Adrenal gland (tissue), 9 donors: ENCODE measurements at regions not wholly inside any gene's neighbourhood (a gene's known extent, or its start where the extent isn't known, plus 50 kb on each side); places are given as distances from the start of the nearest gene placed in this dataset.

Source experiments
- DNase-seq, 7 donors: peaks; one replicate each; pipeline ENCODE4 v3.0.0-alpha.2; 2019 to 2020
- H3K27ac ChIP-seq, 5 donors: fragments of 200-600 bp; sonication (generic) in 4 of 5; 1 replicate in 3 of 5; 2 replicates in 2 of 5; pipeline versions ENCODE4 v1.5.1 to v1.8.0; 2016 to 2020; ENCODE audit warnings: mild to moderate bottlenecking in 1 of 5
- H3K27me3 ChIP-seq: fragments of 200-600 bp; 2 replicates; pipeline ENCODE4 v1.8.0; 2021
- H3K36me3 ChIP-seq, 2 donors: fragments of 200-600 bp; replicated peaks in 1 of 2; 1 replicate in 1 of 2; 2 replicates in 1 of 2; pipeline versions ENCODE4 v1.5.1 to v1.8.0; 2018 to 2022
- H3K4me1 ChIP-seq, 2 donors: fragments of 200-600 bp; replicated peaks in 1 of 2; 1 replicate in 1 of 2; 2 replicates in 1 of 2; pipeline versions ENCODE4 v1.5.1 to v1.8.0; 2018 to 2021
- H3K4me3 ChIP-seq, 4 donors: fragments of 200-600 bp; sonication (generic) in 3 of 4; one replicate each; pipeline ENCODE4 v1.5.1; 2016 to 2018
- H3K9me3 ChIP-seq, 3 donors: fragments of 200-600 bp; sonication (generic) in 1 of 3; replicated peaks in 1 of 3; 1 replicate in 2 of 3; 2 replicates in 1 of 3; pipeline versions ENCODE4 v1.5.1 to v1.8.0; 2016 to 2021
- POLR2A ChIP-seq, 2 donors: fragments of 450-650 bp; IDR thresholded peaks; one replicate each; pipeline ENCODE4 v1.6.1; 2017; ENCODE audit warnings: antibody characterized with exemption in 2 of 2, mild to moderate bottlenecking in 2 of 2, moderate library complexity in 1 of 2
- WGBS, 4 donors: extraction: QIAGEN DNeasy Blood & Tissue Kit in 2 of 4; methylation state at CpG; one replicate each; pipeline versions ENCODE4 v1.1.5 to v1.1.7; 2013 to 2017; 5-methylcytosine and 5-hydroxymethylcytosine counted together
- intact Hi-C, 2 donors: fragments of 100-400 bp; cut with DNase I; formaldehyde crosslinking; loops; one replicate each; pipeline versions ENCODE4 v1.14.1 to v1.15.0; 2022 to 2023
- TF ChIP-seq, protein P1 (sequence below), 6 experiments: fragments of 450-650 bp in 4 of 6; fragments of 200-600 bp in 2 of 6; sonication (generic) in 1 of 6; IDR thresholded peaks; 1 replicate in 5 of 6; 2 replicates in 1 of 6; pipeline versions ENCODE4 v1.5.1 to v1.8.0; 2016 to 2021; ENCODE audit warnings: antibody characterized with exemption in 6 of 6, mild to moderate bottlenecking in 2 of 6, moderate library complexity in 1 of 6
- donor health status: healthy with polysubstance abuse.
- donor health status: Bipolar disorder and iron deficiency.
- donor health status: DM: yes; HTN: yes; CAD: no.
- donor health status: DM: no; HTN: no; CAD: no.
- donor health status: DM: no; HTN: no; CAD: no.

DNA sequence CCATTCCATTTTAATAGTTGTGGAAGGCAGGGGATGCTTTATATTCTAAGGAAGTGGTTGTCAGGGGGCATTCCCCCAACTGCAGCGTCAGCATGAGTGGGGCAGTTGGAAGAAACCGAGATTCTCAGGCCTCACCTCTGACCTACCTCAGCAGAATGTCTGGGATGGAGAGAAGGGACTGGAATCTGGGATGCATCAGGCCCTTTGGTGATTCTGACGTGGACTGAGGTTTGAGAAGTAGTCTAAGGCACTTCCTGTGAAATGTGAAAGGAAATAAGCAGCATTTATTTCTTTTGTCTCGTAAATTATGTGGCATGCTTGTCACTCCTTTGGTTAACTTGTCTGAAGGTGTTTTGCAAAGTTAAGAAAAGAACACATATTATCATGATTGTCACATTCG lies 540.7 kb upstream of the NETO1 start:
- no peaks in the 10 kb centered on the region for H3K36me3 ChIP-seq
- DNase-seq, result no peak
- no peak overlapping the region for H3K4me3 ChIP-seq
- H3K9me3 ChIP-seq, result no peaks in the 10 kb centered on the region
- H3K4me1 ChIP-seq, result no peaks in the 10 kb centered on the region
- no peak overlapping the region for H3K27ac ChIP-seq
- TF ChIP-seq POLR2A (IDR thresholded peaks at IDR 0.05), result no peak
- TF ChIP-seq, protein P1, sequence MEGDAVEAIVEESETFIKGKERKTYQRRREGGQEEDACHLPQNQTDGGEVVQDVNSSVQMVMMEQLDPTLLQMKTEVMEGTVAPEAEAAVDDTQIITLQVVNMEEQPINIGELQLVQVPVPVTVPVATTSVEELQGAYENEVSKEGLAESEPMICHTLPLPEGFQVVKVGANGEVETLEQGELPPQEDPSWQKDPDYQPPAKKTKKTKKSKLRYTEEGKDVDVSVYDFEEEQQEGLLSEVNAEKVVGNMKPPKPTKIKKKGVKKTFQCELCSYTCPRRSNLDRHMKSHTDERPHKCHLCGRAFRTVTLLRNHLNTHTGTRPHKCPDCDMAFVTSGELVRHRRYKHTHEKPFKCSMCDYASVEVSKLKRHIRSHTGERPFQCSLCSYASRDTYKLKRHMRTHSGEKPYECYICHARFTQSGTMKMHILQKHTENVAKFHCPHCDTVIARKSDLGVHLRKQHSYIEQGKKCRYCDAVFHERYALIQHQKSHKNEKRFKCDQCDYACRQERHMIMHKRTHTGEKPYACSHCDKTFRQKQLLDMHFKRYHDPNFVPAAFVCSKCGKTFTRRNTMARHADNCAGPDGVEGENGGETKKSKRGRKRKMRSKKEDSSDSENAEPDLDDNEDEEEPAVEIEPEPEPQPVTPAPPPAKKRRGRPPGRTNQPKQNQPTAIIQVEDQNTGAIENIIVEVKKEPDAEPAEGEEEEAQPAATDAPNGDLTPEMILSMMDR (IDR thresholded peaks at IDR 0.05), result no peak
- WGBS, 4 donors, result 30 to 47% (median 43%) methylated on average over 5 of the region's 5 CpGs
- no peaks in the 10 kb centered on the region for H3K27me3 ChIP-seq
- intact Hi-C loops, result no loop called here

DNA sequence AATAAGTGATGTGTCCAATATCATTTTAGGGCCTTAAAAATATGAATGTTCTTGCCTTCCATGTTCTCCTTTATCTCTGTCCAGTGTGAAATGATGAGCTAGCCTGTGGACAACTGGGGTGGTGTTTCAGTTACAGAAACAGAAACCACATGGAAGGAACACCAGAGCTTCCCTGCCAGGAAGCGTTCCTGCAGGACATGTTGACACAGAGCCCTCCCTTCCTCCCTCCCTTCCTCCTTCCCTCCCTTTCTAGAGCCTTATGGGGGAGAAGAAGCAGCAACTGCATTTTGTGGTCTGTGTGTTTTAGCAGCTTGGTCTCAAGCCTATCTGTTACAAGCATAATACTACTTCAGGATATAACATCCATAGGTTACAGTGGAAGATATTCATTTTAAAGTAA lies 539.7 kb upstream of the NETO1 start:
- 13 to 36% (median 23%) methylated on average over 1 of the region's 1 CpG for WGBS, 4 donors
- DNase-seq, result no peak
- no peak for TF ChIP-seq POLR2A (IDR thresholded peaks at IDR 0.05)
- TF ChIP-seq, protein P1 (IDR thresholded peaks at IDR 0.05), result no peak
- Histone ChIP-seq H3K36me3 (no peaks in the 10 kb centered on the region), H3K4me3 (no peak overlapping the region), H3K9me3 (no peaks in the 10 kb centered on the region), H3K4me1 (no peaks in the 10 kb centered on the region), H3K27me3 (no peaks in the 10 kb centered on the region), H3K27ac (no peak overlapping the region)
- intact Hi-C loops, result no loop called here

DNA sequence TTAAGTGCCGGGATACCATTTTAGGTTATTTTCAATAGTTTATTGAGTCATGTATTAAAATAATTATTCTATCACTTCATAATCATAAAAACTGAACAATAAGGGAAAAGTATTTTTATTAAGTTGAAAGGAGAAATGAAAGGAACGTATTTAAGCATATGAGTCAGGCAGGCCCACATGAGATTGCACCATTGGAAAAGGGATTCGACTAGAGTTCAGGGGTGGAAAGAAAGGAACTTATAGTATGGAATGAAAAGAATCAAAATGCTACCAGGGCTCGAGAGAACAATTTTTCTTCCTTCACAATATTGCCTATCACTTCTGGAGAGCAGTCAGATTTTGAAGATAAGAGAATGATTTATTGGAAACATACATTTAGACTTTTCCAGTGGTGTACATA lies 516.5 kb upstream of the NETO1 start:
- H3K9me3 ChIP-seq, result no peaks in the 10 kb centered on the region
- intact Hi-C loops, result no loop called here
- no peak overlapping the region for H3K27ac ChIP-seq
- no peak for TF ChIP-seq POLR2A (IDR thresholded peaks at IDR 0.05)
- TF ChIP-seq, protein P1 (IDR thresholded peaks at IDR 0.05), result no peak
- DNase-seq, result no peak
- no peaks in the 10 kb centered on the region for H3K4me1 ChIP-seq
- H3K27me3 ChIP-seq, result no peaks in the 10 kb centered on the region
- H3K36me3 ChIP-seq, result no peaks in the 10 kb centered on the region
- no peak overlapping the region for H3K4me3 ChIP-seq
- WGBS, 4 donors, result 53 to 69% (median 63%) methylated on average over 4 of the region's 4 CpGs

DNA sequence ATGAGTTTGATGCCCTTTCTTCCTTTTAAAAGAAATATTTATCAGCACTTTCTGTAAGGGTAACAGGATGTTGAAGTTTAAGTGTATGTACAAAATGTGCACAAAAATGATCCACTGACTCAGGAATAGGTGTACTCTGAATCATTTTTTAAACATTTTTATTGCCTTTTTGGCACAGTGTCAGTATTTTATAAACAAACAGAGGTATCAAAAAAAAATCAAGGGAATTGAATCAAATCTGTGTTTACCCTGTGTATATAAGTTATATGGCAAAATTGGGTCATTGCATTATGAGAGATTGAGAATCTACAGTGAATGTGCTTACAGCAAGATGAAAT lies 513.9 kb upstream of the NETO1 start:
- no peak for DNase-seq
- no peaks in the 10 kb centered on the region for H3K9me3 ChIP-seq
- H3K36me3 ChIP-seq, result no peaks in the 10 kb centered on the region
- H3K4me1 ChIP-seq, result no peaks in the 10 kb centered on the region
- H3K27me3 ChIP-seq, result no peaks in the 10 kb centered on the region
- no peak for TF ChIP-seq POLR2A (IDR thresholded peaks at IDR 0.05)
- TF ChIP-seq, protein P1 (IDR thresholded peaks at IDR 0.05), result no peak
- intact Hi-C loops, result no loop called here
- no peak overlapping the region for H3K4me3 ChIP-seq
- no peak overlapping the region for H3K27ac ChIP-seq
